CD4-positive, alpha-beta memory T cell (primary cell): ENCODE measurements at regions not wholly inside any gene's neighbourhood (a gene's known extent, or its start where the extent isn't known, plus 50 kb on each side); places are given as distances from the start of the nearest gene placed in this dataset.

Experiments used
- CTCF ChIA-PET: fragments of 350-600 bp; sonication (Branson Sonifier 250); formaldehyde crosslinking; loops from one replicate; lab custom pipeline; 2021; ENCODE audit warnings: inconsistent platforms; ENCODE audit not compliant: partially characterized antibody; lab: Charles Lee
- POLR2A ChIA-PET: fragments of 350-600 bp; sonication (Branson Sonifier 250); formaldehyde crosslinking; loops from one replicate; lab custom pipeline; 2021; ENCODE audit not compliant: partially characterized antibody; lab: Charles Lee
- DNase-seq, 5 donors: peaks; one replicate each; pipeline versions ENCODE4 v3.0.0 to v3.0.0-alpha.2; 2020 to 2022; ENCODE audit warnings: mixed read lengths in 1 of 5
- H3K27ac ChIP-seq: one replicate; pipeline ENCODE4 v1.7.0; 2013; ENCODE audit warnings: low read depth, low read length
- H3K27me3 ChIP-seq: 2 replicates; pipeline ENCODE4 v1.7.0; 2013; ENCODE audit warnings: mild to moderate bottlenecking, low read length, moderate library complexity; ENCODE audit not compliant: insufficient read depth
- H3K36me3 ChIP-seq: 2 replicates; pipeline ENCODE4 v1.7.0; 2013; ENCODE audit warnings: mild to moderate bottlenecking, low read length, moderate library complexity; ENCODE audit not compliant: insufficient read depth
- H3K4me1 ChIP-seq: 2 replicates; pipeline ENCODE4 v1.7.0; 2013; ENCODE audit warnings: mild to moderate bottlenecking, low read length, moderate library complexity; ENCODE audit not compliant: insufficient read depth
- H3K4me3 ChIP-seq, 2 donors: one replicate each; pipeline ENCODE4 v1.7.0; 2013; ENCODE audit warnings: low read length in 2 of 2, mild to moderate bottlenecking in 1 of 2
- H3K9me3 ChIP-seq, 2 donors: one replicate each; pipeline ENCODE4 v1.7.0; 2013; ENCODE audit warnings: low read length in 2 of 2, control low read depth in 1 of 2; ENCODE audit not compliant: control insufficient read depth in 1 of 2
- H3K27ac Mint-ChIP-seq, 7 donors: one replicate each; pipeline ENCODE4 v1.8.0; 2020 to 2021; ENCODE audit warnings: mixed read lengths in 7 of 7, mild to moderate bottlenecking in 6 of 7, inconsistent platforms in 3 of 7, moderate library complexity in 3 of 7
- H3K27me3 Mint-ChIP-seq, 2 donors: one replicate each; pipeline ENCODE4 v1.8.0; 2020 to 2021; ENCODE audit warnings: mixed read lengths in 2 of 2
- H3K36me3 Mint-ChIP-seq, 2 donors: one replicate each; pipeline ENCODE4 v1.8.0; 2020 to 2021; ENCODE audit warnings: mixed read lengths in 2 of 2, inconsistent platforms in 1 of 2, mild to moderate bottlenecking in 1 of 2
- H3K4me1 Mint-ChIP-seq, 4 donors: one replicate each; pipeline ENCODE4 v1.8.0; 2020 to 2021; ENCODE audit warnings: mixed read lengths in 4 of 4, mild to moderate bottlenecking in 1 of 4
- H3K4me3 Mint-ChIP-seq, 8 donors: one replicate each; pipeline ENCODE4 v1.8.0; 2020 to 2021; ENCODE audit warnings: mixed read lengths in 8 of 8, mild to moderate bottlenecking in 7 of 8, moderate library complexity in 6 of 8, inconsistent platforms in 3 of 8
- H3K9me3 Mint-ChIP-seq, 8 donors: one replicate each; pipeline ENCODE4 v1.8.0; 2020 to 2021; ENCODE audit warnings: mixed read lengths in 8 of 8, mild to moderate bottlenecking in 5 of 8, inconsistent platforms in 3 of 8, moderate library complexity in 1 of 8
- intact Hi-C: fragments of 100-400 bp; cut with micrococcal nuclease; formaldehyde crosslinking; loops from one replicate; pipeline ENCODE4 v1.15.1; 2023

DNA sequence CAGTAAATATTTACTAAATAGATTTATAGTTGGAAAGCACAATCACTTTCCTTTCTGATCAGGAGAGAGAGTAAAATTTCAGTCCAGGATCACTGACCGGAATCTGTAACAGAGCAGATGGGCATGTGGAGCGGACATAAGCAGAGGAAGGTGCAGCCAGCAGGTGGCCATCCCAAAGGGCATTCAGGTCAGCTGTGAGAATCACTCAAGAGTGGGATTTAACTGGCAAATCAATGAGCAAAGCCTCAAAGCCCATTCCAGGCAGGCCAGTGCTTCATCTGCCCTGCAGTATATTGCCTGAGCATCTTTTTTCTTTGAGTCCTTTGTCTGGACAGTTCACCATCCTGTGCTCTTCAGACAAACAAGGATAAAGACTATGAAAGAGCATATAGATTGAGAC lies 166.4 kb upstream of the SLC14A2 start:
- Histone ChIP-seq H3K4me1 (no peaks in the 10 kb centered on the region), H3K27me3 (no peaks in the 10 kb centered on the region), H3K27ac (no peak overlapping the region), H3K4me3 (no peak overlapping the region), H3K9me3 (no peaks in the 10 kb centered on the region), H3K36me3 (no peaks in the 10 kb centered on the region)
- POLR2A ChIA-PET = no interaction called here
- no peaks in the 10 kb centered on the region for H3K36me3 Mint-ChIP-seq
- H3K27ac Mint-ChIP-seq = no peak overlapping the region
- DNase-seq = no peak
- H3K9me3 Mint-ChIP-seq = peaks cover 0 to 2% (median 0%) of the 10 kb centered on the region in 8 donors
- no peak overlapping the region for H3K4me3 Mint-ChIP-seq
- no peaks in the 10 kb centered on the region for H3K4me1 Mint-ChIP-seq
- intact Hi-C loops = no loop called here
- CTCF ChIA-PET = interaction anchor here (1.1 kb wide), 1 partner anchor 9 kb away, joined by 3 read pairs; no protein-coding TSS in a partner anchor
- peaks cover 4 to 8% of the 10 kb centered on the region in 2 donors for H3K27me3 Mint-ChIP-seq

DNA sequence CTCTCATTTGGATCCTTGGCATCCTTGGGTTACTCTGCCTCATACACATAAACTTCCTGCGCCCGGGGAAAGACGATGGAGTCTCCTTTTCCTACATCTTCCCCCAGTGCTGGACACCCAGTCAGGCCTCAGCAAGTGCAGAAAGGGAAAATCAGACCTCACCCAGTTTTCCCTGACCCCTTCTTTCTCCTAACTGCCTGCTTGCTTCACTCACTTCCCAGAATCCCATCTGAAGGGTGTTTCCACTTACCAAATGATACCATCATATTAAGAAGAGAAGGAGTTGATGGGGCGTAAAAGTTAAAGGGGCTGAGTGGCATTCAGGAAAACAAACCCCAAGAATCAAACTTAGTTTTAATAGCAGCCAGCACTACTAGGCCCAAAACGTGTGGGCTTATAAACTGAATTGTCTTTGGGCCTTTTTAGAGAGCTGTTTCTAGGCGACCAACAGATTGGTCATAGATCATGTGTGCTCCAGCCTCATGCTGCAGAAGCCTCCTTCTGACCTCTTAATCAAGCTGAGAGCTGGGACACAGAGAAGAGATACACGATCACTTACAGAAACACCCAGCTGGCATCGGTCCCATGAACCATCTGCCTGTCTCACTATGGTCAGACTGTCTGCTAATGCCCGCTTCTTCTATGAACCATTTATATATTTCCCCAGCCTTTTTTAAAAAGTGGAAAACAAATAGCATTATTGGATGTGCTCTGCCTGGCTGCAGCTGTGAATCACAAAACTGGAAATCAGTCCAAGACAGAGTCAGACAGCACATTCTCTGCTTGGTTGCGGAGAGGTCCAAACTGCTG lies 165.7 kb upstream of the SLC14A2 start:
- H3K4me3 ChIP-seq = no peak overlapping the region
- CTCF ChIA-PET = no interaction called here
- H3K4me3 Mint-ChIP-seq = no peak overlapping the region
- no peaks in the 10 kb centered on the region for H3K36me3 ChIP-seq
- no peaks in the 10 kb centered on the region for H3K4me1 ChIP-seq
- no peaks in the 10 kb centered on the region for H3K9me3 ChIP-seq
- intact Hi-C loops = no loop called here
- peaks cover 3 to 5% of the 10 kb centered on the region in 2 donors for H3K27me3 Mint-ChIP-seq
- no peaks in the 10 kb centered on the region for H3K27me3 ChIP-seq
- POLR2A ChIA-PET = no interaction called here
- no peak overlapping the region for H3K27ac ChIP-seq
- no peaks in the 10 kb centered on the region for H3K36me3 Mint-ChIP-seq
- no peak for DNase-seq
- H3K9me3 Mint-ChIP-seq = peaks cover 0 to 4% (median 0%) of the 10 kb centered on the region in 8 donors
- H3K4me1 Mint-ChIP-seq = no peaks in the 10 kb centered on the region
- H3K27ac Mint-ChIP-seq = no peak overlapping the region

DNA sequence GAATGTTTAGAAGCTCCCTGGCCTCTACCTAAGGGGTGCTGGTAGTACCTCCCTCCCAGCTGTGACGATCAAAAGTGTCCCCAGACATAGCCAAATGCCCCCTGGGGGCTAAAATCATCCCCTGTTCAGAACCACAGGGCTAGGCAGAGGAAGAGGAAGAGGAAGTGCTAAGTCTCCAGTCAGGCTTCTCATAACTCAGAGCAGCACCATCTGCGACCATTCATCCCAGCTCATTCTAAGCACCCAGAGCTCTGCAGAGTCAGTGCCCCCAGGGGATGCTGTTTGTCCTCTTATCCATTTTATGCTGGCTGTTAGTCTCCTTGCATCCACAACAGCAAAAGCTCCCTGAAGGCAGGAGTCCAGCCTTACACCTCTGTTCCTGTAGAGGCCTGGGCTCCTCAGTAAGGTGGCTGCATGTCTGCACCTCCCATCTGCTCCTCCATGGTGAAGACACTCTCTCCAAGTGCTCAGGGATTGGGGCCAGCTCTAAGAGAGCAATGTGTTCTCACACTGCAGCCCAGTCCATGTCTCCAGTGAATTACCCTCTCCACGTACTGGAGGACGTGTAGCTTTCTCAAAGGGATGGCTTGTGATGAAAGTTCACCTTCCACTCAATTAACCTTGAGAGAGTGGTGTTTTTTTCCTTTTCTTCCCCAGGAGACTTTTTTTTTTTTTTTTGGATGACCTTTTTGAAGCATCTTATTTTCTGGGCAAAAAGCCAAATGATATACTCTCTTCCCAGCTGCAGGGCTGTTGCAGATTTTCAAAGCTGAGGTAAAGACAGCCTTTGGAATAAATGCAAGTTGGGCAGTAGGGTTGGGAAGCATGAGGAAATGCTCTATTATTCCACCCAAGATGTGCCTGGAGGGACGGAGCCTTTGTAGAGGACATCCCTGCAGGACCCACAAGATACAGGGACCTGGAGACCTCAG lies 158.9 kb upstream of the SLC14A2 start:
- no peaks in the 10 kb centered on the region for H3K4me1 ChIP-seq
- Mint-ChIP-seq H3K4me3 (no peak overlapping the region), H3K27me3 (peaks cover 6 to 9% of the 10 kb centered on the region in 2 donors), H3K27ac (peak overlapping the region in 1 of 7 donors; percentile 30), H3K9me3 (peaks cover 0 to 5% (median under 1%) of the 10 kb centered on the region in 8 donors), H3K4me1 (no peaks in the 10 kb centered on the region), H3K36me3 (no peaks in the 10 kb centered on the region)
- ChIA-PET CTCF (interaction anchor here (0.7 kb wide), 1 partner anchor 9 kb away, joined by 3 read pairs; no protein-coding TSS in a partner anchor), POLR2A (no interaction called here)
- no peak overlapping the region for H3K4me3 ChIP-seq
- H3K9me3 ChIP-seq = no peaks in the 10 kb centered on the region
- DNase-seq = no peak
- no peak overlapping the region for H3K27ac ChIP-seq
- no peaks in the 10 kb centered on the region for H3K27me3 ChIP-seq
- intact Hi-C loops = no loop called here
- no peaks in the 10 kb centered on the region for H3K36me3 ChIP-seq

DNA sequence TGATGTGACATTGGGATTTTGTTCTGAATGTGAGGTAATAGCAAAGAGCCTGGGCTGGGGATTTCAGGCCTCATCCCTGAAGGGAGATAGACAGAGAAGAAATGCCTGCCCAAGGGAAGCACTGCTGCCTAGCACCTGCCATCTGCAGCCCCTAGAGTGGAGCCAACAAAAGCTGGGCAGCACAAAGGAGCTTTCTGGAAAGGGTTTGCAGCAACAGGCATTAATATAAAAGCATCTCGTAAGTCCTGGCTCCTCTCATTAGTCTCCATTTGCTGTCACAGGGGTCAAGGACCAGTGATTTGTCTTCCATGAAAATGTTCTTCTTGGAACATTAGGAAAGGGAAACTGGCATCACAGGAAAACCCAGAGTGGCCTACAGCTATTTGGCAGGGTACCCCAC lies 157.2 kb upstream of the SLC14A2 start:
- no peak for DNase-seq
- intact Hi-C loops = no loop called here
- Histone ChIP-seq H3K27ac (no peak overlapping the region), H3K4me3 (no peak overlapping the region), H3K9me3 (no peaks in the 10 kb centered on the region), H3K36me3 (no peaks in the 10 kb centered on the region), H3K27me3 (no peaks in the 10 kb centered on the region), H3K4me1 (no peaks in the 10 kb centered on the region)
- POLR2A ChIA-PET = no interaction called here
- Mint-ChIP-seq H3K27me3 (peaks cover 6 to 9% of the 10 kb centered on the region in 2 donors), H3K9me3 (peaks cover 0 to 5% (median under 1%) of the 10 kb centered on the region in 8 donors), H3K36me3 (no peaks in the 10 kb centered on the region), H3K27ac (no peak overlapping the region), H3K4me1 (no peaks in the 10 kb centered on the region), H3K4me3 (no peak overlapping the region)
- CTCF ChIA-PET = no interaction called here

DNA sequence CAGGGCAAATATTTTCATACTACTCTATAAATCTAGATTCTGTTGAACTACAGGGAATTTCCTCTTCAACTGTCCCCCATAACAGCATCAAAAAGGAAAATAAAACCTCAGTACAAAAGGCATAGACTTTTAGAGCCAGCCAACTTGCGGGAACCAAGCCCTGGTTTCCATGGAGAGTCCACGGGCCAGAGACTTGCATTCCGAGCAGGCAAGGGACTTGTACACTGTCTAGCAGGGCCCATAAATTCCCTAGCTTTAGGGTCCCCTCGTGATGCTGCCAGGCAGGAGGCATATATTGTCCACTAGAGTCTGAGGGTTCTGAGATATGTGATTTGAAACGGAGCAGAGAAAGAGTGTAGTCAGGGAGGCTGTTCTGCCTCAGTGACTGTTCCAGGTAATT lies 153.1 kb upstream of the SLC14A2 start:
- POLR2A ChIA-PET = no interaction called here
- H3K9me3 ChIP-seq = no peaks in the 10 kb centered on the region
- no peaks in the 10 kb centered on the region for H3K4me1 Mint-ChIP-seq

DNA sequence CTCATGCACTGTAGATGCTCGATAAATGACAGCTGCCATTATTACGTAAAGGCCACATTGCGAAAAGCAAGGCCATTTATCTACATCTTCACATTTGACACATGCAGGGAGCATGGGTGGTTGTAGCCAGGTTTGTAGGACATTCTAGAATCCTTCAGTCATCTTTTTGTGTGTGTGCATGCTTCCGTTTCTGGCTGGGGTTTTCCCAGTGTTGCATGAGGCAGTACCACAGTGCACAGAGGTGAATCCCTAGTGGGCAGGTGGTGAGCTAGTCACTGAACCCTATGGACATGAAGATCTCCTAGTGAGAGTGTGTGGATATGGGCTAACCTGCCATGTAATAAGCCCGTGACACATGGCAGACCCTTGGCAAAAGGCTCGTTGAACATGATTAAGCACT lies 151.8 kb upstream of the SLC14A2 start:
- Histone ChIP-seq H3K27me3 (no peaks in the 10 kb centered on the region), H3K36me3 (no peaks in the 10 kb centered on the region), H3K9me3 (no peaks in the 10 kb centered on the region), H3K4me3 (no peak overlapping the region), H3K27ac (no peak overlapping the region), H3K4me1 (no peaks in the 10 kb centered on the region)
- CTCF ChIA-PET = no interaction called here
- no peaks in the 10 kb centered on the region for H3K36me3 Mint-ChIP-seq
- no peaks in the 10 kb centered on the region for H3K9me3 Mint-ChIP-seq
- no peak for DNase-seq
- POLR2A ChIA-PET = no interaction called here
- H3K4me1 Mint-ChIP-seq = no peaks in the 10 kb centered on the region
- intact Hi-C loops = no loop called here
- H3K27ac Mint-ChIP-seq = no peak overlapping the region
- peaks cover 0 to 3% of the 10 kb centered on the region in 2 donors for H3K27me3 Mint-ChIP-seq
- no peak overlapping the region for H3K4me3 Mint-ChIP-seq

More for the DNA sequence above, 153.1 kb upstream of the SLC14A2 start:
- H3K27me3 Mint-ChIP-seq = peaks cover 2 to 6% of the 10 kb centered on the region in 2 donors
- Histone ChIP-seq H3K27ac (no peak overlapping the region), H3K4me1 (no peaks in the 10 kb centered on the region), H3K36me3 (no peaks in the 10 kb centered on the region), H3K27me3 (no peaks in the 10 kb centered on the region), H3K4me3 (no peak overlapping the region)
- H3K36me3 Mint-ChIP-seq = no peaks in the 10 kb centered on the region
- no peak overlapping the region for H3K4me3 Mint-ChIP-seq
- no peak overlapping the region for H3K27ac Mint-ChIP-seq
- DNase-seq = no peak
- H3K9me3 Mint-ChIP-seq = peaks cover 0 to 2% (median 0%) of the 10 kb centered on the region in 8 donors
- intact Hi-C loops = no loop called here
- CTCF ChIA-PET = no interaction called here

DNA sequence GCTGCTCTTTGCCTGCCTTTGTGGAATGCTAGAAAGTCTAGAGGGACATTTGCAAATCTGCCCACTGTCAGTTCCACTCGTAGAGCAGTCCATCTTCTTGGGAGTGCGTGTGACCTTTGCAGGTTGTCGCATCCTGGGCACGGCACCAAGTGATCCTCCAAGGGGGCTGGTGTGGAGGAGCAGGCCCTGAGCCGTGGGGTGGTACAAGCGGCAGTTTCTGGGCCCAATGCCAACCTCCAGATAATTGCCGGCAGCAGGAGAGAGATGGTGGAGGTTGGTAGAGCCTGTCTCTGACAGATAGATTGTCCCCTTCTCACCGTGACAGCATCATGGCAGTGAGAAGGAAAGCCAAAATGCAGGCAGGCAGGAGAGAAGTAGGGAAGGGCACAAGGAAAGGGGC lies 150.7 kb upstream of the SLC14A2 start:
- intact Hi-C loops = no loop called here
- POLR2A ChIA-PET = no interaction called here
- H3K4me3 ChIP-seq = no peak overlapping the region
- no peaks in the 10 kb centered on the region for H3K27me3 ChIP-seq
- no peaks in the 10 kb centered on the region for H3K36me3 ChIP-seq
- no peak overlapping the region for H3K27ac ChIP-seq
- Mint-ChIP-seq H3K9me3 (no peaks in the 10 kb centered on the region), H3K36me3 (no peaks in the 10 kb centered on the region), H3K4me3 (no peak overlapping the region), H3K27ac (no peak overlapping the region), H3K27me3 (peaks cover 0 to 3% of the 10 kb centered on the region in 2 donors), H3K4me1 (no peaks in the 10 kb centered on the region)
- no peaks in the 10 kb centered on the region for H3K4me1 ChIP-seq
- CTCF ChIA-PET = interaction anchor here (0.9 kb wide), 1 partner anchor 8 kb away, joined by 3 read pairs; no protein-coding TSS in a partner anchor
- H3K9me3 ChIP-seq = no peaks in the 10 kb centered on the region
- DNase-seq = no peak
